ENCODE measurements at regions not wholly inside any gene's neighbourhood (a gene's known extent, or its start where the extent isn't known, plus 50 kb on each side); places are given as distances from the start of the nearest gene placed in this dataset.

DNA sequence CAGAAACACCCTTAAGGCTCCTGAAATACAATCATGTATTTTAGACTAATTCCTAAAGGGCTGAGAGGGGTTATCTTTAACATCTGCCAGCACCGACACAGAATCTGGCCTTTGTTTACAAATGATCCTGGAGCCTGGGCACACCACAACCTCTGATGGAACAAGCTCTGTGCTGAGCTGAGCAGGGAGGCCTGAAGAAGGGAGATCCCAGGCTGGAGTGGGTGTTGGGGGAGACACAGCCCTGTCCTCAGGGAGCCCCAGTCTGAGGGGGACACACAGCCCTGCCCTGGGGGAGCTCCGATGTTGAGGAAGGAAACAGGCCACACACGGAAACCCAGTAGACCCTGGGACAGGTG lies 130.5 kb downstream of the VEGFA start (continued):
- TF ChIP-seq, protein P1, sequence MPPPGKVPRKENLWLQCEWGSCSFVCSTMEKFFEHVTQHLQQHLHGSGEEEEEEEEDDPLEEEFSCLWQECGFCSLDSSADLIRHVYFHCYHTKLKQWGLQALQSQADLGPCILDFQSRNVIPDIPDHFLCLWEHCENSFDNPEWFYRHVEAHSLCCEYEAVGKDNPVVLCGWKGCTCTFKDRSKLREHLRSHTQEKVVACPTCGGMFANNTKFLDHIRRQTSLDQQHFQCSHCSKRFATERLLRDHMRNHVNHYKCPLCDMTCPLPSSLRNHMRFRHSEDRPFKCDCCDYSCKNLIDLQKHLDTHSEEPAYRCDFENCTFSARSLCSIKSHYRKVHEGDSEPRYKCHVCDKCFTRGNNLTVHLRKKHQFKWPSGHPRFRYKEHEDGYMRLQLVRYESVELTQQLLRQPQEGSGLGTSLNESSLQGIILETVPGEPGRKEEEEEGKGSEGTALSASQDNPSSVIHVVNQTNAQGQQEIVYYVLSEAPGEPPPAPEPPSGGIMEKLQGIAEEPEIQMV (CRISPR knock-in tag; IDR thresholded peaks at IDR 0.05; ENCODE audit: low read depth), result no peak
- TF ChIP-seq, protein P2, sequence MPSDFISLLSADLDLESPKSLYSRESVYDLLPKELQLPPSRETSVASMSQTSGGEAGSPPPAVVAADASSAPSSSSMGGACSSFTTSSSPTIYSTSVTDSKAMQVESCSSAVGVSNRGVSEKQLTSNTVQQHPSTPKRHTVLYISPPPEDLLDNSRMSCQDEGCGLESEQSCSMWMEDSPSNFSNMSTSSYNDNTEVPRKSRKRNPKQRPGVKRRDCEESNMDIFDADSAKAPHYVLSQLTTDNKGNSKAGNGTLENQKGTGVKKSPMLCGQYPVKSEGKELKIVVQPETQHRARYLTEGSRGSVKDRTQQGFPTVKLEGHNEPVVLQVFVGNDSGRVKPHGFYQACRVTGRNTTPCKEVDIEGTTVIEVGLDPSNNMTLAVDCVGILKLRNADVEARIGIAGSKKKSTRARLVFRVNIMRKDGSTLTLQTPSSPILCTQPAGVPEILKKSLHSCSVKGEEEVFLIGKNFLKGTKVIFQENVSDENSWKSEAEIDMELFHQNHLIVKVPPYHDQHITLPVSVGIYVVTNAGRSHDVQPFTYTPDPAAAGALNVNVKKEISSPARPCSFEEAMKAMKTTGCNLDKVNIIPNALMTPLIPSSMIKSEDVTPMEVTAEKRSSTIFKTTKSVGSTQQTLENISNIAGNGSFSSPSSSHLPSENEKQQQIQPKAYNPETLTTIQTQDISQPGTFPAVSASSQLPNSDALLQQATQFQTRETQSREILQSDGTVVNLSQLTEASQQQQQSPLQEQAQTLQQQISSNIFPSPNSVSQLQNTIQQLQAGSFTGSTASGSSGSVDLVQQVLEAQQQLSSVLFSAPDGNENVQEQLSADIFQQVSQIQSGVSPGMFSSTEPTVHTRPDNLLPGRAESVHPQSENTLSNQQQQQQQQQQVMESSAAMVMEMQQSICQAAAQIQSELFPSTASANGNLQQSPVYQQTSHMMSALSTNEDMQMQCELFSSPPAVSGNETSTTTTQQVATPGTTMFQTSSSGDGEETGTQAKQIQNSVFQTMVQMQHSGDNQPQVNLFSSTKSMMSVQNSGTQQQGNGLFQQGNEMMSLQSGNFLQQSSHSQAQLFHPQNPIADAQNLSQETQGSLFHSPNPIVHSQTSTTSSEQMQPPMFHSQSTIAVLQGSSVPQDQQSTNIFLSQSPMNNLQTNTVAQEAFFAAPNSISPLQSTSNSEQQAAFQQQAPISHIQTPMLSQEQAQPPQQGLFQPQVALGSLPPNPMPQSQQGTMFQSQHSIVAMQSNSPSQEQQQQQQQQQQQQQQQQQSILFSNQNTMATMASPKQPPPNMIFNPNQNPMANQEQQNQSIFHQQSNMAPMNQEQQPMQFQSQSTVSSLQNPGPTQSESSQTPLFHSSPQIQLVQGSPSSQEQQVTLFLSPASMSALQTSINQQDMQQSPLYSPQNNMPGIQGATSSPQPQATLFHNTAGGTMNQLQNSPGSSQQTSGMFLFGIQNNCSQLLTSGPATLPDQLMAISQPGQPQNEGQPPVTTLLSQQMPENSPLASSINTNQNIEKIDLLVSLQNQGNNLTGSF (CRISPR knock-in tag; IDR thresholded peaks at IDR 0.05), result no peak
- TF ChIP-seq ZNF747 (CRISPR knock-in tag; IDR thresholded peaks at IDR 0.05; ENCODE audit: borderline replicate concordance) (0 out of 2 replicates have a peak, but pooled peaks have one; percentile 58), ARID2 (CRISPR knock-in tag; IDR thresholded peaks at IDR 0.05; ENCODE audit: borderline replicate concordance) (no peak), HNRNPK (IDR thresholded peaks at IDR 0.05; ENCODE audit: low read depth, low read length, poor library complexity, severe bottlenecking) (no peak), RFXANK (CRISPR knock-in tag; IDR thresholded peaks at IDR 0.05) (no peak), ZNF350 (CRISPR knock-in tag; IDR thresholded peaks at IDR 0.05; ENCODE audit: borderline replicate concordance, low read depth) (peak; percentile 23; the same call in 1 of the 2 replicates), ZEB1 (IDR thresholded peaks at IDR 0.05; ENCODE audit: insufficient replicate concordance, low read depth) (no peak), ZNF674 (CRISPR knock-in tag; IDR thresholded peaks at IDR 0.05; ENCODE audit: low read depth) (no peak), MBD4 (IDR thresholded peaks at IDR 0.05; ENCODE audit: borderline replicate concordance, low read length) (no peak), ZNF839 (CRISPR knock-in tag; IDR thresholded peaks at IDR 0.05; ENCODE audit: borderline replicate concordance) (no peak), POLR2AphosphoS5 (IDR thresholded peaks at IDR 0.05; ENCODE audit: low read depth, low read length) (no peak), HES4 (CRISPR knock-in tag; IDR thresholded peaks at IDR 0.05; ENCODE audit: borderline replicate concordance) (no peak), KDM2A (CRISPR knock-in tag; IDR thresholded peaks at IDR 0.05; ENCODE audit: borderline replicate concordance, low read depth) (no peak), ZNF550 (CRISPR knock-in tag; IDR thresholded peaks at IDR 0.05; ENCODE audit: borderline replicate concordance) (0 out of 2 replicates have a peak, but pooled peaks have one; percentile 28)
- TF ChIP-seq, protein P3, sequence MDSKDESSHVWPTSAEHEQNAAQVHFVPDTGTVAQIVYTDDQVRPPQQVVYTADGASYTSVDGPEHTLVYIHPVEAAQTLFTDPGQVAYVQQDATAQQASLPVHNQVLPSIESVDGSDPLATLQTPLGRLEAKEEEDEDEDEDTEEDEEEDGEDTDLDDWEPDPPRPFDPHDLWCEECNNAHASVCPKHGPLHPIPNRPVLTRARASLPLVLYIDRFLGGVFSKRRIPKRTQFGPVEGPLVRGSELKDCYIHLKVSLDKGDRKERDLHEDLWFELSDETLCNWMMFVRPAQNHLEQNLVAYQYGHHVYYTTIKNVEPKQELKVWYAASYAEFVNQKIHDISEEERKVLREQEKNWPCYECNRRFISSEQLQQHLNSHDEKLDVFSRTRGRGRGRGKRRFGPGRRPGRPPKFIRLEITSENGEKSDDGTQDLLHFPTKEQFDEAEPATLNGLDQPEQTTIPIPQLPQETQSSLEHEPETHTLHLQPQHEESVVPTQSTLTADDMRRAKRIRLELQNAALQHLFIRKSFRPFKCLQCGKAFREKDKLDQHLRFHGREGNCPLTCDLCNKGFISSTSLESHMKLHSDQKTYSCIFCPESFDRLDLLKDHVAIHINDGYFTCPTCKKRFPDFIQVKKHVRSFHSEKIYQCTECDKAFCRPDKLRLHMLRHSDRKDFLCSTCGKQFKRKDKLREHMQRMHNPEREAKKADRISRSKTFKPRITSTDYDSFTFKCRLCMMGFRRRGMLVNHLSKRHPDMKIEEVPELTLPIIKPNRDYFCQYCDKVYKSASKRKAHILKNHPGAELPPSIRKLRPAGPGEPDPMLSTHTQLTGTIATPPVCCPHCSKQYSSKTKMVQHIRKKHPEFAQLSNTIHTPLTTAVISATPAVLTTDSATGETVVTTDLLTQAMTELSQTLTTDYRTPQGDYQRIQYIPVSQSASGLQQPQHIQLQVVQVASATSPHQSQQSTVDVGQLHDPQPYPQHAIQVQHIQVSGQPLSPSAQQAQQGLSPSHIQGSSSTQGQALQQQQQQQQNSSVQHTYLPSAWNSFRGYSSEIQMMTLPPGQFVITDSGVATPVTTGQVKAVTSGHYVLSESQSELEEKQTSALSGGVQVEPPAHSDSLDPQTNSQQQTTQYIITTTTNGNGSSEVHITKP (CRISPR knock-in tag; IDR thresholded peaks at IDR 0.05; ENCODE audit: low read depth), result no peak
- TF ChIP-seq, protein P4, sequence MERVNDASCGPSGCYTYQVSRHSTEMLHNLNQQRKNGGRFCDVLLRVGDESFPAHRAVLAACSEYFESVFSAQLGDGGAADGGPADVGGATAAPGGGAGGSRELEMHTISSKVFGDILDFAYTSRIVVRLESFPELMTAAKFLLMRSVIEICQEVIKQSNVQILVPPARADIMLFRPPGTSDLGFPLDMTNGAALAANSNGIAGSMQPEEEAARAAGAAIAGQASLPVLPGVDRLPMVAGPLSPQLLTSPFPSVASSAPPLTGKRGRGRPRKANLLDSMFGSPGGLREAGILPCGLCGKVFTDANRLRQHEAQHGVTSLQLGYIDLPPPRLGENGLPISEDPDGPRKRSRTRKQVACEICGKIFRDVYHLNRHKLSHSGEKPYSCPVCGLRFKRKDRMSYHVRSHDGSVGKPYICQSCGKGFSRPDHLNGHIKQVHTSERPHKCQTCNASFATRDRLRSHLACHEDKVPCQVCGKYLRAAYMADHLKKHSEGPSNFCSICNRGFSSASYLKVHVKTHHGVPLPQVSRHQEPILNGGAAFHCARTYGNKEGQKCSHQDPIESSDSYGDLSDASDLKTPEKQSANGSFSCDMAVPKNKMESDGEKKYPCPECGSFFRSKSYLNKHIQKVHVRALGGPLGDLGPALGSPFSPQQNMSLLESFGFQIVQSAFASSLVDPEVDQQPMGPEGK (CRISPR knock-in tag; IDR thresholded peaks at IDR 0.05), result no peak
